GM18502 (cell line): ENCODE measurements at regions not wholly inside any gene's neighbourhood (a gene's known extent, or its start where the extent isn't known, plus 50 kb on each side); places are given as distances from the start of the nearest gene placed in this dataset.

Experiments used
- ATAC-seq: cut with Tn5 transposase; IDR thresholded peaks from one replicate; pipeline ENCODE4 v1.9.1; 2021; ENCODE audit warnings: mild to moderate bottlenecking; ENCODE audit not compliant: unreplicated experiment, poor library complexity

GRCh38 chr5:98603456-98603855 lies 170.0 kb upstream of the RGMB start:
- no peak for ATAC-seq

GRCh38 chr5:98604301-98604700 lies 169.2 kb upstream of the RGMB start:
- ATAC-seq = no peak

GRCh38 chr5:98604721-98605425 lies 168.6 kb upstream of the RGMB start:
- no peak for ATAC-seq

- ATAC-seq = no peak
These were observed 168.0 kb upstream of the RGMB start for GRCh38 chr5:98605426-98605825.

GRCh38 chr5:98606961-98607360 lies 166.5 kb upstream of the RGMB start:
- ATAC-seq = no peak

- no peak for ATAC-seq
These were observed 165.4 kb upstream of the RGMB start for GRCh38 chr5:98608052-98608451.

GRCh38 chr5:98614341-98614740 lies 159.1 kb upstream of the RGMB start:
- ATAC-seq = no peak

GRCh38 chr5:98621821-98622220 lies 151.6 kb upstream of the RGMB start:
- no peak for ATAC-seq

- ATAC-seq = no peak
These were observed 149.2 kb upstream of the RGMB start for GRCh38 chr5:98624145-98624880.

- ATAC-seq = no peak
These were observed 146.3 kb upstream of the RGMB start for GRCh38 chr5:98627121-98627520.

GRCh38 chr5:98630621-98631020 lies 142.8 kb upstream of the RGMB start:
- ATAC-seq = no peak

- ATAC-seq = no peak
These were observed 142.0 kb upstream of the RGMB start for GRCh38 chr5:98631311-98632054.

- no peak for ATAC-seq
These were observed 137.8 kb upstream of the RGMB start for GRCh38 chr5:98635656-98636055.

GRCh38 chr5:98637116-98637515 lies 136.3 kb upstream of the RGMB start:
- ATAC-seq = no peak

- ATAC-seq = no peak
These were observed 135.9 kb upstream of the RGMB start for GRCh38 chr5:98637557-98637956.

GRCh38 chr5:98638111-98638510 lies 135.4 kb upstream of the RGMB start:
- no peak for ATAC-seq

- ATAC-seq = no peak
These were observed 134.8 kb upstream of the RGMB start for GRCh38 chr5:98638701-98639100.

- no peak for ATAC-seq
These were observed 134.2 kb upstream of the RGMB start for GRCh38 chr5:98639274-98639673.

- no peak for ATAC-seq
These were observed 131.8 kb upstream of the RGMB start for GRCh38 chr5:98641671-98642070.

- no peak for ATAC-seq
These were observed 129.9 kb upstream of the RGMB start for GRCh38 chr5:98643569-98643968.

GRCh38 chr5:98651715-98652114 lies 121.7 kb upstream of the RGMB start:
- no peak for ATAC-seq
